ENCODE measurements at regions not wholly inside any gene's neighbourhood (a gene's known extent, or its start where the extent isn't known, plus 50 kb on each side); places are given as distances from the start of the nearest gene placed in this dataset.

GRCh38 chr11:70640408-70640807, 242.1 kb downstream of the CTTN start:
- no peak overlapping the region for H3K27ac ChIP-seq
- H3K9me3 ChIP-seq: no peaks in the 10 kb centered on the region
- no peaks in the 10 kb centered on the region for H3K27me3 ChIP-seq
- TF ChIP-seq CTCF (IDR thresholded peaks at IDR 0.05): no peak
- no peak for TF ChIP-seq POLR2A (IDR thresholded peaks at IDR 0.05)
- no peaks in the 10 kb centered on the region for H3K4me1 ChIP-seq
- no peaks in the 10 kb centered on the region for H3K36me3 ChIP-seq
- intact Hi-C loops (cut with DNase I; ENCODE audit: low total_unique reads): no loop called here
- no peak overlapping the region for H3K4me3 ChIP-seq
- no peak for DNase-seq

- no peaks in the 10 kb centered on the region for H3K4me1 ChIP-seq
- H3K27ac ChIP-seq: no peak overlapping the region
- TF ChIP-seq POLR2A (IDR thresholded peaks at IDR 0.05) (no peak), CTCF (IDR thresholded peaks at IDR 0.05) (no peak)
- H3K36me3 ChIP-seq: no peaks in the 10 kb centered on the region
- no peaks in the 10 kb centered on the region for H3K9me3 ChIP-seq
- no peak for DNase-seq
- H3K4me3 ChIP-seq: no peak overlapping the region
- H3K27me3 ChIP-seq: no peaks in the 10 kb centered on the region
- intact Hi-C loops (cut with DNase I; ENCODE audit: low total_unique reads): no loop called here
These were observed 243.0 kb downstream of the CTTN start for GRCh38 chr11:70641369-70641768.

- no peaks in the 10 kb centered on the region for H3K9me3 ChIP-seq
- no peak for TF ChIP-seq POLR2A (IDR thresholded peaks at IDR 0.05)
- no peak for TF ChIP-seq CTCF (IDR thresholded peaks at IDR 0.05)
- no peak overlapping the region for H3K27ac ChIP-seq
- H3K27me3 ChIP-seq: no peaks in the 10 kb centered on the region
- intact Hi-C loops (cut with DNase I; ENCODE audit: low total_unique reads): no loop called here
- no peak for DNase-seq
- H3K4me1 ChIP-seq: no peaks in the 10 kb centered on the region
- H3K36me3 ChIP-seq: no peaks in the 10 kb centered on the region
- H3K4me3 ChIP-seq: no peak overlapping the region
These were observed 243.9 kb downstream of the CTTN start for GRCh38 chr11:70642266-70642665.

GRCh38 chr11:70643642-70644041, 245.3 kb downstream of the CTTN start:
- Histone ChIP-seq H3K36me3 (no peaks in the 10 kb centered on the region), H3K9me3 (no peaks in the 10 kb centered on the region), H3K4me3 (no peak overlapping the region), H3K27ac (no peak overlapping the region), H3K4me1 (no peaks in the 10 kb centered on the region), H3K27me3 (no peaks in the 10 kb centered on the region)
- no peak for DNase-seq
- intact Hi-C loops (cut with DNase I; ENCODE audit: low total_unique reads): no loop called here
- no peak for TF ChIP-seq POLR2A (IDR thresholded peaks at IDR 0.05)
- TF ChIP-seq CTCF (IDR thresholded peaks at IDR 0.05): no peak

- no peak for TF ChIP-seq CTCF (IDR thresholded peaks at IDR 0.05)
- no peak for TF ChIP-seq POLR2A (IDR thresholded peaks at IDR 0.05)
- Histone ChIP-seq H3K9me3 (no peaks in the 10 kb centered on the region), H3K4me3 (no peak overlapping the region), H3K4me1 (no peaks in the 10 kb centered on the region), H3K36me3 (no peaks in the 10 kb centered on the region), H3K27me3 (no peaks in the 10 kb centered on the region), H3K27ac (no peak overlapping the region)
- intact Hi-C loops (cut with DNase I; ENCODE audit: low total_unique reads): no loop called here
- DNase-seq: no peak
These were observed 246.2 kb downstream of the CTTN start for GRCh38 chr11:70644343-70645060.
